SK-N-SH treated with all-trans-retinoic acid at 6 μM for 48 hours (cell line): ENCODE measurements at regions not wholly inside any gene's neighbourhood (a gene's known extent, or its start where the extent isn't known, plus 50 kb on each side); places are given as distances from the start of the nearest gene placed in this dataset.

Experiments used
- PPARA ChIP-seq: fragments of 250-450 bp; sonication (Bioruptor Pico); IDR thresholded peaks from 2 replicates; pipeline ENCODE4 v1.5.0; 2020; ENCODE audit warnings: mild to moderate bottlenecking, borderline replicate concordance
- RARB ChIP-seq: fragments of 250-450 bp; sonication (Bioruptor Pico); IDR thresholded peaks from 2 replicates; pipeline ENCODE4 v1.8.0; 2021; ENCODE audit warnings: mild to moderate bottlenecking, moderate library complexity
- SNAI2 ChIP-seq: fragments of 250-450 bp; sonication (Bioruptor Pico); IDR thresholded peaks from 2 replicates; pipeline ENCODE4 v1.5.0; 2020; ENCODE audit warnings: mild to moderate bottlenecking, moderate library complexity
- ZFP3 ChIP-seq: fragments of 250-450 bp; sonication (Bioruptor Pico); IDR thresholded peaks from 2 replicates; pipeline ENCODE4 v1.5.0; 2020; ENCODE audit warnings: mild to moderate bottlenecking, moderate library complexity

DNA sequence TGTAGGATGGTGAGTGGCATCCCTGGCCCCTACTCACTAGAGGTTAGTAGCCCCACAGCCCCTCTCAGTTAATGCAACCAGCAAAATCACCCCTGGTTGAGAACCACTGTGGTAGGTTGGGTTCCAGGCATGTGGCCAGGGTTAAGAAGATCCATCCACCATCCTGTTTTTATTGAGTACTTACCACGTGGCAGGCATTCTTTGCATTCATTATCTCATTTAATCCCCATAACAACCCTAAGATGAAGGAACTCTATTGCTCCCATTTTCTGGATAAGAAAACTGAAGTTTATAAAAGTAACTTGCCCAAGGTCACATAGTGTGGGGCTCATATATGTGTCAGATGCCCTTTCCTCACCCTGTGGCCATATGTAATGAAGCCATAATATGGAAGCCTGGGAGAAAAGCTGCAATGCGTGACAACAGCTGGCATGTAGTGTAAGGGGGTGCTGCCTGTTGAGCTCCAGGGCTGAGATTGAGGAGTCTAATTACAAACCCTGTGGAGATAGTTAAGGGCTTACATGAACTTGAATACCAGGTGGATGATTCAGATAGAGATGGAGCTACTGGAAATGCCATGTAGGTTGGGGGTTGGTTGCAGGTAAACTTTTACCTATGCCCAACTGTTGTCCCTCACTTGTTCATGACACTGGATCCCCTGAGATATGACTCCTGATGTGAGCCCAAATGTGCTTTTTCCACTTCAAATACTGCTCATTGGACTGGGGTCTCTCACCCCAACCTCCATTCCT is 100.2 kb upstream of the PGRMC2 start:
- TF ChIP-seq ZFP3 (CRISPR knock-in tag) (no peak), PPARA (CRISPR knock-in tag) (no peak), SNAI2 (CRISPR knock-in tag) (no peak), RARB (CRISPR knock-in tag) (no peak)
